Stimulated activated CD4-positive, alpha-beta T cell treated with anti-CD3 and anti-CD28 coated beads, Interleukin-1b, Interleukin-23, amount 100 ng/mL, for 4 hours (primary cell): ENCODE measurements at regions not wholly inside any gene's neighbourhood (a gene's known extent, or its start where the extent isn't known, plus 50 kb on each side); places are given as distances from the start of the nearest gene placed in this dataset.

Source experiments
- DNase-seq, 2 donors: peaks; one replicate each; pipeline ENCODE4 v3.0.0-alpha.2; 2020; ENCODE audit warnings: low read depth in 2 of 2

DNA sequence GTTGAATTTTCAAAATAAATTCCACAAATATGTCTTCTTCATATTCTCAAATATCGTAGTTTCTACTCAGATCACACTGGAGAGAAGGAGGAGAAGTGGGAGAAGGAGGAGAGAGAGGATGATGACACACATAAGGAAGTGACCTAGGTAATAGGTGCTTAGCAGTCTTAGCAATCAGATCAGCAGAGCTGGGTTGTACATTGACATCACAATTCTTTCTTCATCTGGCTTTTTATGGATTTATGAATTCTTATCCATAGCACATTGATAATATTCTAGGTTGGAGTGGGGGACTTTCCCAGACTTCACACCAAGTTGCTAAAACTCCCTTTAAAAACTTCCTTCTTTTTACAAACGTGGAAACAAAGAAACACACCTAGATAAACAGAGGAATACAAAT, 86.9 kb downstream of the FGF9 start:
- DNase-seq, result no peak

- no peak for DNase-seq
These were observed 87.6 kb downstream of the FGF9 start for GRCh38 chr13:21758441-21758840.

GRCh38 chr13:21759463-21759862, 88.6 kb downstream of the FGF9 start:
- no peak for DNase-seq

DNA sequence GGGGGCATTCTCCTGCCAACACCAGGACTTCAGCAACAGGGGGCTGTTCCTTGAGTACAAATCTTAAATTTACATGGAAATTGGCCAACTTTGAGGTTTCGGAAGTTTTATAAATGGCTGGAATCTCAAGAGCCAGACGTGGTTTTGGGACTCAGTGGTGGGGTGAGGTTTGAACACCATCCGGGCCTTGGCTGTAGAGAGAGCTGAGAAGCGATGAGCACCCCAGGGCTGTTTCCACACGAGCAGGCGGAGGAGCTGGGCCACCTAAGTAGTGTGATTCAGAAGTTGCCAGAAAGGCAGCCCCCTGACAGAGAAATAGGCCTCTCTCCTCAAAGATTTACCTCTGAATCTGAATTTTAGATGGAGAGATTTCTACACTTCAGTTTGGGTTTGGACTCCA, 89.0 kb downstream of the FGF9 start:
- no peak for DNase-seq

DNA sequence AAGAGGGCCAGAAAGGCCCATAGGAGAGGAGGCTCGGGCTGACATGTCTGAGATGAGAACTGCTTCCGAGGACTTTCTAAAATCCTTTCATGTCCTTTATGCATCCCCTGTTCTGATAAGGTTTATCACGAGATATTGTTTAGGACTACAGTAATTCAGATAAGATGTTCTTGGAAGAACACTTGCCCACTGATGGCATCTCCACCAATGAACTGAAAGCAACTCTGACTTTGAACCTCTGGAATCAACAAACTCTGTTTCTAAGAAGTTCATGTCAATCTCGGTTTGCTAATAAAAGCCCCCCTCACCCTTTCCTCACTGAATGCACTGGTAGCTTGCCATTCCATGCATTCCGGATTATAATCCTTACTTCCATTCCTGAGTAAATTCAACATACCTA, 90.9 kb downstream of the FGF9 start:
- no peak for DNase-seq

- DNase-seq, result no peak
These were observed 91.6 kb downstream of the FGF9 start for GRCh38 chr13:21762512-21762911.

GRCh38 chr13:21767032-21767431, 96.2 kb downstream of the FGF9 start:
- no peak for DNase-seq

GRCh38 chr13:21771075-21771474, 100.2 kb downstream of the FGF9 start:
- no peak for DNase-seq

DNA sequence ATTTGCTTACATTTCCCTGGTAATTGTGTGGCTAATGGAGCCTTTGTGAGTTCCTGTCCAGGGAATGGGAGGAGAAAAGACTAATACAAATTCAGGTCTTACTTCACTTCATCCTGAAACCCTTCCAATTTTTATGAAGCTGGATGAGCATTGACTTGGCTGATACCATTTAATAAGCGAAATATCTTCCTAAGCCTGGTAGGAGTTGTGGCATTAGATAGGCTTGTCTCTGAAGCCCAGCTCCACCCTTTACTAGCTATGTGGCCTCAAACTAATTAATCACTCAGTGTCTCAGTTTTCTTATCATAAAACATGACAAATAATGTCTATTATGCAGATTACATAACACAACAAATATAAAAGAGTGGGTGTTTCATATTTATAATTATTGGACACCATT, 106.3 kb downstream of the FGF9 start:
- no peak for DNase-seq

- DNase-seq, result no peak
These were observed 106.9 kb downstream of the FGF9 start for GRCh38 chr13:21777813-21778212.

DNA sequence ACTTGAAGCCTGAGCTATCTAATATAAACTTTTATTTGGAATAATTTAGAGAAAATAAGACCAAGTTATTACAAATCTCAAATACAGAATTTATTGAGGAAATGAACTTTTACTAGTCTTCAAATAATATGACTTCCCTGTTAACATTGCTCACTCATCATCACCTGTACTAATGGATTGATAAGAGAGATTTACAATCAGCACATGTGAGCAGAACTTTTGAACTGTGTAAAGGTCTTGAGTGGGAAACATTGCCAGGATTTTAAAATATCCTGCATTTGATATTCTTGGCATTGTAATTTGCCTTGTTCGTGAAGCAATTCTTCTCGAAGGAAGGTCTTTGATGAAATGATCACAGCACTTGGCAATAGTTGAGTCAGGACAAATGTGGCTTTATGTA, 111.9 kb downstream of the FGF9 start:
- DNase-seq, result no peak

DNA sequence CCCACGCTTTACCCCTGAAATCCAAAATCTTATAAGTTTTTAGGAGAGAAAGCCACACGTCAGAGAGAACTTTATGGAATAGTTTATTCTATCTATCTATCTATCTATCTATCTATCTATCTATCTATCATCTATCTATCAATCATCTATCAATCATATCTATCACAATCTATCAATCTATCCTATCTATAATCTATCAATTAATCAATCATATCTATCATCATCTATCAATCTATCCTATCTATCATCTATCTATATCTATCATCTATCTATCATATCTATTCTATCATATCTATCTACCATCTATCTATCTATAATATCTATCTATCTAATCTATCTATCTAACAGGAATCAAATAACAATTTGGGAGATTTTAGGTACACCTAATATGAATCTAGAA, 115.1 kb downstream of the FGF9 start:
- DNase-seq, result no peak

DNA sequence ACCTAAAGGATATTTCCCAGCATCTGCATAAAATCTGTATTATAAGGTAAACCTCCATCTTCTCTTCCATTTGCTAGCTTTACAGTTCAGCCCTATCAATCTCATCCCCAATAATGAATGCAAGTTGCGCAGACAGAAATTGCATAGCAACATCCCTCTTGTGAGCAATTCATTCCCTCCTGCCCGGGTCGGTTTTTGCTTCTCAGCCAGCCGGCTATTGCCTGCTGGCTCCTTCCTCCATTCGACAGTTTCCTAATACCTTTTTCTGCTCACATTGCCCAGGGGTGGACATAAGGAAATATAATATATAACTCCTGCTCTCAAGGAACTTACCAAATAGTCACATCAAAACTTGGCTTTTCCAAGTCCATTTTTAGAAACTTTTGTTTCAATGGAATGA, 125.2 kb downstream of the FGF9 start:
- no peak for DNase-seq

- no peak for DNase-seq
These were observed 126.1 kb downstream of the FGF9 start for GRCh38 chr13:21796775-21797514.

DNA sequence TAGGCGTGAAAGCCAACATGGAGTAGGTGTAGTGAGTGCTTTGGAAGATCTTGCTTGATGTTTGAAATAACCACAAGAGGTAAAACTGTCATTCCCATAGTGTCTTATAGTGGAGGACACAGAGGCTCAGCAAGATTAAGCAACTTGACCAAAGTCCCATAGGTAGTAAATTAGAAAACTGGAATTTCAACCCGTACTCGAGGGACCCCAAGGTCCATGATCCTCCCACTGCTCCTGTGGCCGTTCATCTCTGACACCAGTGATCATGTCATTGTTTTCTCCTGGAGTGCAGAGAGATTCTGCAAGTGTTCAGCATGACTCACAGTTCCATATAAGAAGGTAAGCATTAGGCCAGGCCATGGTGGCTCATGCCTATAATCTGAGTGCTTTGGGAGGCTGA, 126.9 kb downstream of the FGF9 start:
- no peak for DNase-seq

- no peak for DNase-seq
These were observed 127.3 kb downstream of the FGF9 start for GRCh38 chr13:21798181-21798580.

DNA sequence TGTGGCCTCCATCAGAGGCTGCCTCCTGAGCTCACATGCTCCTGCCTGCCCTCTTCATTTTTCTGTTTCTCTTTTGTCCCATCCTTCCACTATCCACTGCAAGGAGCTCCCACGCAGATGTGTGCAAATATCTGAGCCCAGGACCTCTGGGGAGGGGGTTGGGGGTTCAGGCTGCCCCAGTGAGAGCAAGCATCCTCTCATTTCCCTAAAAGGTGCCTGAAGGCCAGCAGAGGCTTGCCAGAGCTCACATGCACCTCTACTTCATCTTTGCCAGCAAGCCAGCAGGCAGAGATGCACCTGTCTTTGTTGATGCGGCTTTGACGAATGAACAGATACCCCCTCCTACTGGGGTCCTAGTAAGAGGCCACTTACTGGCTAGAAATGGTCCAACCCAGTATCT, 128.8 kb downstream of the FGF9 start:
- no peak for DNase-seq

DNA sequence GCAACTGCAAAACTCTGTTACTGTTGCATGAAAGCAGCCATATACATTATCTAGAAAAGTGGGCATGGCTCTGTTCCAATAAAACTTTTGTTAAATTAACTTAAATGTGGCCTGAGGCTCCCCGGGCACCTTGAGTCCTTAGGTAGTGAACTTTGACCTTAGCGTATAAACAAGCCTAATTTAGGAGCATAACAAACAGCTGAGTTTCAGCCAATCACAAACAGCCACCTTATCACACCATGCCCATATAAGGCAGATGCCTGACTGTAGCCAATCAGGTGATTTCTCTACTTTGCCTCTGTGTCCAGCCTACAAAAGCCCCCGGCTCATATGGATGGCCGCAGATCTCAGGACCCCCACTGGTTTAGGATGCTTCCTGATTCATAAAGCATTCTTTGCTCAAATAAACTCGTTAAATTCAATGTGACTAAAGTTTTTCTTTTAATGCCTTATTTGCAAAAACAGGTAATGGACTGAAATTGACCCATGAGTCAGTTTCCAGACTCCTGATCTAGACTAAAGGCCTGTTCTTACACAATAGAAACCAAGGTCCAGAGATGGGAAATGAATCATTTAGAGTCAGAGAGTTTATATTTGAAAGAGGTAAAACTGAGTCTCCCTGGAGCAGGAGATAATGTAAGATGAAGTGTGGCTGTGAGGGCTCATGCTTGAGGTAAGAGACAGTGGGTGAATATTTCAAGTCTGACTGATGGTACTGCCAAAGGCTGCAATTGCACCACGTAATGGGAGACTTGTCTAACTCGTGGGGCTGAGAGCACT, 130.2 kb downstream of the FGF9 start:
- no peak for DNase-seq

GRCh38 chr13:21805733-21806132, 134.9 kb downstream of the FGF9 start:
- DNase-seq, result no peak

DNA sequence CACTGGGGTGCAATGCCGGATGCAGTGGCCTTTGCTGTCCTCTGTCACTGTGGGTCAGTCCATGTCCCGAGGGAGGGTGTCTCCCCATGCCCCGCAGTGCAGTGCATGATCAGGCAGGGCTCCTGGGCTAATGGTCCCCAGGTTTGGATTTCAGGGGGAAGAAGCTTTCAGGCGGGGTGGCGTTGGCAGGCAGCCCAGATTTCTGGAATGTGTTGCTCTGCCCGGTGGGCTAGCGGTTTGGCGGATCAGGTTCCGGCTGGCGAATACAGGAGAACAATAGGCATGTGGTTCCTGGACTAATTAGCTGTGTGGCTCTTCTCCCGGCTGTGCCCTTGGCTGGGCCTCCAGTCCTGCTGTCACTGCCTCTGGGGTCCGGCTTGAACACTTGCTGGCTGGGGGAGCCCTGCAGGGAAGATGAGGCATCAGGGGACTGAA, 141.3 kb downstream of the FGF9 start:
- DNase-seq, result no peak

- DNase-seq, result no peak
These were observed 142.2 kb downstream of the FGF9 start for GRCh38 chr13:21813110-21813509.

GRCh38 chr13:21813844-21814243, 143.0 kb downstream of the FGF9 start:
- DNase-seq, result no peak

GRCh38 chr13:21814604-21815003, 143.7 kb downstream of the FGF9 start:
- DNase-seq, result no peak
